Endothelial cell (in vitro differentiated cells): ENCODE measurements at regions not wholly inside any gene's neighbourhood (a gene's known extent, or its start where the extent isn't known, plus 50 kb on each side); places are given as distances from the start of the nearest gene placed in this dataset.

Source experiments
- DNase-seq: peaks from one replicate; pipeline ENCODE4 v3.0.0; 2021; ENCODE audit warnings: low spot score
- H3K27ac Mint-ChIP-seq: one replicate; pipeline ENCODE4 v1.8.0; 2021; ENCODE audit warnings: mixed read lengths, inconsistent platforms; ENCODE audit not compliant: unreplicated experiment
- H3K27me3 Mint-ChIP-seq: one replicate; pipeline ENCODE4 v1.8.0; 2021; ENCODE audit warnings: mild to moderate bottlenecking, moderate library complexity, mixed read lengths, inconsistent platforms; ENCODE audit not compliant: unreplicated experiment
- H3K36me3 Mint-ChIP-seq: one replicate; pipeline ENCODE4 v1.8.0; 2021; ENCODE audit warnings: mild to moderate bottlenecking, low read depth, mixed read lengths, inconsistent platforms; ENCODE audit not compliant: unreplicated experiment
- H3K4me1 Mint-ChIP-seq: one replicate; pipeline ENCODE4 v1.8.0; 2021; ENCODE audit warnings: mild to moderate bottlenecking, mixed read lengths, inconsistent platforms; ENCODE audit not compliant: unreplicated experiment
- H3K4me3 Mint-ChIP-seq: one replicate; pipeline ENCODE4 v1.8.0; 2021; ENCODE audit warnings: mild to moderate bottlenecking, mixed read lengths, inconsistent platforms; ENCODE audit not compliant: unreplicated experiment
- H3K9me3 Mint-ChIP-seq: one replicate; pipeline ENCODE4 v1.8.0; 2021; ENCODE audit warnings: mixed read lengths, inconsistent platforms; ENCODE audit not compliant: unreplicated experiment
- TF ChIP-seq, protein P1 (sequence below): fragments of 200-600 bp; sonication (generic); IDR thresholded peaks from one replicate; pipeline ENCODE4 v1.5.0; 2021; ENCODE audit warnings: antibody characterized with exemption; ENCODE audit not compliant: unreplicated experiment

DNA sequence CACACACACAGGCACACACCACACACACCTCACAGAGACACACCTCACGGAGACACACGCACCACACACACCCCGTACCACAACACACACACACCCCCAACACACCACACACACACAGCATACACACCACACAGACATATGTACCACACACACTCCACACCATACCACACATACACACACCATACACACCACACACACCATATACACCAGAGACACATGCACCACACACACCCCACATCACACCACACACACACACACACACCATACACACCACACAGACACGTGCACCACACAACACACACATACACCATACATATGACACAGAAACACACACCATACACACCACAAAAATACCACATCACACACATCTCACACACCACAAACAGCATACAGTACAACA, 850.7 kb downstream of the RNF144A start:
- TF ChIP-seq, protein P1, sequence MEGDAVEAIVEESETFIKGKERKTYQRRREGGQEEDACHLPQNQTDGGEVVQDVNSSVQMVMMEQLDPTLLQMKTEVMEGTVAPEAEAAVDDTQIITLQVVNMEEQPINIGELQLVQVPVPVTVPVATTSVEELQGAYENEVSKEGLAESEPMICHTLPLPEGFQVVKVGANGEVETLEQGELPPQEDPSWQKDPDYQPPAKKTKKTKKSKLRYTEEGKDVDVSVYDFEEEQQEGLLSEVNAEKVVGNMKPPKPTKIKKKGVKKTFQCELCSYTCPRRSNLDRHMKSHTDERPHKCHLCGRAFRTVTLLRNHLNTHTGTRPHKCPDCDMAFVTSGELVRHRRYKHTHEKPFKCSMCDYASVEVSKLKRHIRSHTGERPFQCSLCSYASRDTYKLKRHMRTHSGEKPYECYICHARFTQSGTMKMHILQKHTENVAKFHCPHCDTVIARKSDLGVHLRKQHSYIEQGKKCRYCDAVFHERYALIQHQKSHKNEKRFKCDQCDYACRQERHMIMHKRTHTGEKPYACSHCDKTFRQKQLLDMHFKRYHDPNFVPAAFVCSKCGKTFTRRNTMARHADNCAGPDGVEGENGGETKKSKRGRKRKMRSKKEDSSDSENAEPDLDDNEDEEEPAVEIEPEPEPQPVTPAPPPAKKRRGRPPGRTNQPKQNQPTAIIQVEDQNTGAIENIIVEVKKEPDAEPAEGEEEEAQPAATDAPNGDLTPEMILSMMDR, result no peak
- H3K27ac Mint-ChIP-seq, result no peak overlapping the region
- H3K36me3 Mint-ChIP-seq, result peaks cover under 1% of the 10 kb centered on the region

DNA sequence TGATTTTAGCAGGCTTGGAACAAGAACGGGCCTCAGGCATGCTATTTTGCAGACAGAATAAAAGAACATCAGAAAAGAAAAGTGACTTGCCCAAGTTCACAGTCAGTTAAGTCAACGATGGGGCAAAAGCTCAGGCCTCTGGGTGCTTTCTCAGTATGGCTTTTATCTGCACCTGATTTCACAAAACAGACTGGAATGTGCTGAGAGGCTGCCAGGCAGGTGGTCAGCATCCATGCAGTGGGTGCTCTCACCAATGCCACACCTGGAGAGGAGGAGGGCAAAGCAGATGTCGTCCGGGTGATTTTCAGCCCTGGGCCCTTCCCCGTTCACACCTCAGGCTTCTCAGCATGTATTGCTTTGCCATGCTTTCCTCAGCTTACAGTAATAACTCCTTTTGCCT, 854.6 kb downstream of the RNF144A start:
- H3K9me3 Mint-ChIP-seq, result no peaks in the 10 kb centered on the region
- no peak overlapping the region for H3K4me3 Mint-ChIP-seq
- H3K27ac Mint-ChIP-seq, result no peak overlapping the region
- TF ChIP-seq, protein P1, result no peak
- no peaks in the 10 kb centered on the region for H3K4me1 Mint-ChIP-seq
- H3K27me3 Mint-ChIP-seq, result peaks cover 3% of the 10 kb centered on the region
- no peaks in the 10 kb centered on the region for H3K36me3 Mint-ChIP-seq
- no peak for DNase-seq

More for the DNA sequence above, 850.7 kb downstream of the RNF144A start:
- no peaks in the 10 kb centered on the region for H3K27me3 Mint-ChIP-seq
- no peak for DNase-seq
- no peaks in the 10 kb centered on the region for H3K4me1 Mint-ChIP-seq
- H3K9me3 Mint-ChIP-seq, result peaks cover 5% of the 10 kb centered on the region
- H3K4me3 Mint-ChIP-seq, result no peak overlapping the region

DNA sequence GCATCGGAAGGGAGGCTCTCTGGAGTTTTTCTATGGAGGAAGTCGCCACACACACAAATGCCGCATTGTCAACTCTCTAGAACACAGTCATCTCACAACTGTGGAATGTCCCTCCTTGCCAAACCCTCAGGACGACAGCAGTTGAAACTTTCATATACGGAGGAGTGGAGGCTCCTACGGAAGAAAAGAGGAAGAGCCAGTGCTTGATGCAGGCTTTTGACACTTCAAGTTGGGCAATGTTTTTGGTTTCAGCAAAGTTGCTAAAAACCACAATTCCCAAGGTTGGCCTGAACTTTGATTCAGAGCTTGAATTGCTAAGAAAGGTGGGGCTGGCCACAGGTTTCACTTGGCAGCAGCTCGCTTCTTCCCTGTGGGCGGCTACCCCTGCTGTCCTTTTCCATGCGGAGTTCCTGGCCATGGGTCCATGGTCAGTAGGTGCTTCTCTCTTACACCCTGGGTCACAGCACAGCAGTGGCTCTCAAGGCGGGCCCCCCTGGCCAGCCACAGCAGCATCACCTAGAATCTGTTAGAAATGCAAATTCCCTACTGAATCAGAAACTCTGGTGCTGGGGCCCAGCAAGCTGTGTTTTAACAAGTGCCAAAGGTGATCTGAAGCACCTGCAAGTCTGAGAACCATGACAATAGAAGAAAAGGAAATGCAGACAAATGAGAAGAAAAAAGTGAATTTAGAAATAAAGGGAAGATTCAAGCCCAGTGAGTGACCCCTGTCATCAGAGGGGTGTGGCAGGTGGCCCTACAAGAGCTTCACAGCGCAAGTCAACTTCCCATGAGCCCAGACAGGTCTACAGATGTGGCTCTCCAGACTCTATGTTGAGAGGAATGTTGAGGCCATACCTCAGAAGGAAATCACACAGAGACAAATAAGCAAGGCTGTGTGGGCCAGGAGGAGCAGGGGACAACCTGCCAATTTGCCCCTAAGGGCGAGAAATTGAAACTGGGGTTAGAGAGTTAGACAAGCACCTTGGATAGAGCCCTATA, 856.4 kb downstream of the RNF144A start:
- TF ChIP-seq, protein P1, result no peak
- H3K4me3 Mint-ChIP-seq, result no peak overlapping the region
- peaks cover 5% of the 10 kb centered on the region for H3K27me3 Mint-ChIP-seq
- no peaks in the 10 kb centered on the region for H3K9me3 Mint-ChIP-seq
- no peaks in the 10 kb centered on the region for H3K36me3 Mint-ChIP-seq
- no peak for DNase-seq
- H3K27ac Mint-ChIP-seq, result no peak overlapping the region
- no peaks in the 10 kb centered on the region for H3K4me1 Mint-ChIP-seq

DNA sequence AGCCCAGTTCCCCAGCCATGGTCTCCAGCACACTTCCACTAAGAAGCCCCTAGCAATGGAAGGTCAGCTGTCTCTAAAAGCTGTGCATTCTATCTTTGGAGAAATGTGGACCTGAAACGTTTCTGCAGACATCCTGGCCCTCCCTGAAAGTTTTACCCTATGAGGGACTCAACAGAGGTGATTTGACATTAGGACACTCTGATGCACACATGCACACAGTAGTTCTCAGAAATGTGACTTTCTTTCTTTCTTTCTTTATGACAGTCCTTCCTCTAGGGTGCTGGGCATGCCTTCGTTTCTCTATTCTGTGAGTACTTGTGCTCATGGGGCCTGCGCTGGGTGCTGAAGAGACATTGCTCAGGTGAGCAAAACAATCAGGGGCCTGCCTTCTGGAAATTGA, 857.3 kb downstream of the RNF144A start:
- TF ChIP-seq, protein P1, result no peak
- Mint-ChIP-seq H3K4me3 (no peak overlapping the region), H3K27me3 (peaks cover 5% of the 10 kb centered on the region), H3K36me3 (no peaks in the 10 kb centered on the region), H3K4me1 (no peaks in the 10 kb centered on the region), H3K27ac (no peak overlapping the region), H3K9me3 (no peaks in the 10 kb centered on the region)
- no peak for DNase-seq

DNA sequence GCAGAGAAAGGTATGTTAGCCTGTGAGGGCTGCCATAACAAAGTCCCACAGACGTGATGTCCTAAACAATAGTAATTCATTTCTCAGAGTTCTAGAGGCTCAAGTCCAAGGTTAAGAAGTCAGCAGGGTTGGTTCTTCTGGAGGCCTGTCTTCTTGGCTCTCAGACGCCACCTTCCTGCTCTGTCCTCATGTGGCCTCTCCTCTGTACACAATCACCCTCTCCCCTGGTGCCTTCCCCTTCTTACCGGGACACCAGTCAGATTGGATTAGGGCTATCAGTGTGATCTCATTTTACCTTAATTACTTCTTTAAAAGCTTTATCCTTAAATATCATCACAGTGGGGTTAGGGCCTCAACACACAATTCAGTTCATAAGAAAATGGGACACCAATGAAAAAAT, 860.5 kb downstream of the RNF144A start:
- Mint-ChIP-seq H3K27me3 (peaks cover 5% of the 10 kb centered on the region), H3K9me3 (no peaks in the 10 kb centered on the region), H3K36me3 (no peaks in the 10 kb centered on the region), H3K27ac (no peak overlapping the region), H3K4me1 (no peaks in the 10 kb centered on the region), H3K4me3 (no peak overlapping the region)
- DNase-seq, result no peak
- TF ChIP-seq, protein P1, result no peak
